ENCODE measurements at regions not wholly inside any gene's neighbourhood (a gene's known extent, or its start where the extent isn't known, plus 50 kb on each side); places are given as distances from the start of the nearest gene placed in this dataset.

DNA sequence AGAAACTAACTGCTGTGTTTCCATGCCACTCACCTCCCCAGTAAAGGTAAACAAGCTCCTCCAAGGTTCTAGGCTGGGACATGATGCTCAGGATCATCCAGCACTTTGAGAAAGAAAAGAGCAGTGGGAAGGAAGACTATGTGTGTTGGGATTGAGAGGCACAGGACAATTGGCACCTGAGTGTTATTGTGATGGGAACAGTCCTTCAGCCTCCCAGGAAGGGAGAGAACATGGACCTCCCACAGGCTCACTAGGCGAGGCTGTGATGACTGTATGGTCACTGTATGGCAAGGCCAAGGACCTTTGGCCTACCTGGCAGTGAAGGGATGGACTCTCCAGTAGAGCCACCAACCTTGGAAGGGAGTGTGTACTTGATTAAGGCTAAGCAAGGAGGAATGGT is 123.2 kb upstream of the UNC5B start:
- H3K9me3 ChIP-seq (ENCODE audit: control insufficient read depth in 1 of 2, insufficient read depth in 1 of 2, low read length in 2 of 2), result no peaks in the 10 kb centered on the region
- DNase-seq (no peak), ATAC-seq (ENCODE audit: poor library complexity) (no peak)
- ChIA-PET CTCF (no interaction called here), POLR2A (no interaction called here)
- H3K27me3 ChIP-seq (ENCODE audit: control insufficient read depth in 1 of 2, insufficient read depth in 2 of 2, low read length in 2 of 2), result no peaks in the 10 kb centered on the region
- H3K27ac Mint-ChIP-seq, result no peak overlapping the region
- peaks cover 11% of the 10 kb centered on the region for H3K27me3 Mint-ChIP-seq
- TF ChIP-seq, protein P1, sequence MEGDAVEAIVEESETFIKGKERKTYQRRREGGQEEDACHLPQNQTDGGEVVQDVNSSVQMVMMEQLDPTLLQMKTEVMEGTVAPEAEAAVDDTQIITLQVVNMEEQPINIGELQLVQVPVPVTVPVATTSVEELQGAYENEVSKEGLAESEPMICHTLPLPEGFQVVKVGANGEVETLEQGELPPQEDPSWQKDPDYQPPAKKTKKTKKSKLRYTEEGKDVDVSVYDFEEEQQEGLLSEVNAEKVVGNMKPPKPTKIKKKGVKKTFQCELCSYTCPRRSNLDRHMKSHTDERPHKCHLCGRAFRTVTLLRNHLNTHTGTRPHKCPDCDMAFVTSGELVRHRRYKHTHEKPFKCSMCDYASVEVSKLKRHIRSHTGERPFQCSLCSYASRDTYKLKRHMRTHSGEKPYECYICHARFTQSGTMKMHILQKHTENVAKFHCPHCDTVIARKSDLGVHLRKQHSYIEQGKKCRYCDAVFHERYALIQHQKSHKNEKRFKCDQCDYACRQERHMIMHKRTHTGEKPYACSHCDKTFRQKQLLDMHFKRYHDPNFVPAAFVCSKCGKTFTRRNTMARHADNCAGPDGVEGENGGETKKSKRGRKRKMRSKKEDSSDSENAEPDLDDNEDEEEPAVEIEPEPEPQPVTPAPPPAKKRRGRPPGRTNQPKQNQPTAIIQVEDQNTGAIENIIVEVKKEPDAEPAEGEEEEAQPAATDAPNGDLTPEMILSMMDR (IDR thresholded peaks at IDR 0.05), result no peak
- intact Hi-C loops (cut with DNase I, micrococcal nuclease), result no loop called here
- no peaks in the 10 kb centered on the region for H3K36me3 Mint-ChIP-seq (ENCODE audit: low read depth)
- H3K4me1 ChIP-seq (ENCODE audit: insufficient read depth, low read length), result no peaks in the 10 kb centered on the region
- no peak overlapping the region for H3K27ac ChIP-seq (ENCODE audit: low read depth in 1 of 2, low read length in 2 of 2)
- no peaks in the 10 kb centered on the region for H3K36me3 ChIP-seq (ENCODE audit: insufficient read depth, low read length)
- H3K4me3 ChIP-seq (ENCODE audit: low read length), result no peak overlapping the region
- no peak overlapping the region for H3K4me3 Mint-ChIP-seq
- no peaks in the 10 kb centered on the region for H3K9me3 Mint-ChIP-seq
- no peaks in the 10 kb centered on the region for H3K4me1 Mint-ChIP-seq (ENCODE audit: low read depth)

- H3K4me1 Mint-ChIP-seq (ENCODE audit: low read depth), result no peaks in the 10 kb centered on the region
- Histone ChIP-seq H3K36me3 (ENCODE audit: insufficient read depth, low read length) (no peaks in the 10 kb centered on the region), H3K9me3 (ENCODE audit: control insufficient read depth in 1 of 2, insufficient read depth in 1 of 2, low read length in 2 of 2) (no peaks in the 10 kb centered on the region), H3K4me1 (ENCODE audit: insufficient read depth, low read length) (no peaks in the 10 kb centered on the region), H3K4me3 (ENCODE audit: low read length) (no peak overlapping the region), H3K27me3 (ENCODE audit: control insufficient read depth in 1 of 2, insufficient read depth in 2 of 2, low read length in 2 of 2) (no peaks in the 10 kb centered on the region), H3K27ac (ENCODE audit: low read depth in 1 of 2, low read length in 2 of 2) (no peak overlapping the region)
- H3K36me3 Mint-ChIP-seq (ENCODE audit: low read depth), result no peaks in the 10 kb centered on the region
- peaks cover 18% of the 10 kb centered on the region for H3K27me3 Mint-ChIP-seq
- CTCF ChIA-PET, result no interaction called here
- ATAC-seq (ENCODE audit: poor library complexity), result no peak
- DNase-seq, result no peak
- no peak overlapping the region for H3K4me3 Mint-ChIP-seq
- TF ChIP-seq, protein P1 (IDR thresholded peaks at IDR 0.05), result no peak
- no peaks in the 10 kb centered on the region for H3K9me3 Mint-ChIP-seq
- intact Hi-C loops (cut with DNase I, micrococcal nuclease), result no loop called here
- H3K27ac Mint-ChIP-seq, result no peak overlapping the region
- POLR2A ChIA-PET, result no interaction called here
Observed at GRCh38 chr10:71090330-71090729, 122.0 kb upstream of the UNC5B start.

DNA sequence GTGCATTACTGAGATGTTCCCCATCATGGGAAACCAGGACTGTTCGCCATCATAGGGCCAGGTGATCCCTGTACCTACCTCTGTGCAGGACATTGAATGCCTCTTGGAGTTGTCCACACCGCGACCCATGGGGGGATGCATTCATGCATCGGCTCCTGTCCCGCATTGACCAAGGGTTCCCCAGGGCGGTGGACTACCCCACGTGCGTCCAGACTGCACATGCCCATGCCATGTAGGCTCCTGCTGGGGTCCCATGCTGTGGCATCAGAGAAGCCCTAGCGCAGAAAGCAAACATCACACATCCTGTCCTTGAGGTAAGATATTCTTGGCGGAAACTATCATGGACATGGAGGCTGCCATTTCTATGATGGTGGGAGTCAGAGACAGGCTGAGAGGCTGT is 121.6 kb upstream of the UNC5B start:
- Mint-ChIP-seq H3K27ac (no peak overlapping the region), H3K36me3 (ENCODE audit: low read depth) (no peaks in the 10 kb centered on the region), H3K27me3 (peaks cover 21% of the 10 kb centered on the region), H3K9me3 (no peaks in the 10 kb centered on the region), H3K4me1 (ENCODE audit: low read depth) (no peaks in the 10 kb centered on the region), H3K4me3 (no peak overlapping the region)
- no peaks in the 10 kb centered on the region for H3K36me3 ChIP-seq (ENCODE audit: insufficient read depth, low read length)
- no peak overlapping the region for H3K4me3 ChIP-seq (ENCODE audit: low read length)
- TF ChIP-seq, protein P1 (IDR thresholded peaks at IDR 0.05), result no peak
- H3K9me3 ChIP-seq (ENCODE audit: control insufficient read depth in 1 of 2, insufficient read depth in 1 of 2, low read length in 2 of 2), result no peaks in the 10 kb centered on the region
- intact Hi-C loops (cut with DNase I, micrococcal nuclease), result no loop called here
- ChIA-PET CTCF (no interaction called here), POLR2A (no interaction called here)
- ATAC-seq (ENCODE audit: poor library complexity) (no peak), DNase-seq (no peak)
- no peaks in the 10 kb centered on the region for H3K27me3 ChIP-seq (ENCODE audit: control insufficient read depth in 1 of 2, insufficient read depth in 2 of 2, low read length in 2 of 2)
- no peaks in the 10 kb centered on the region for H3K4me1 ChIP-seq (ENCODE audit: insufficient read depth, low read length)
- no peak overlapping the region for H3K27ac ChIP-seq (ENCODE audit: low read depth in 1 of 2, low read length in 2 of 2)

Measured in CD4-positive, alpha-beta T cell (primary cell).